Vagina (tissue), 2 donors: ENCODE measurements at regions not wholly inside any gene's neighbourhood (a gene's known extent, or its start where the extent isn't known, plus 50 kb on each side); places are given as distances from the start of the nearest gene placed in this dataset.

Experiments used
- POLR2A ChIP-seq, 2 donors: fragments of 450-650 bp; IDR thresholded peaks; one replicate each; pipeline ENCODE4 v1.6.1; 2017; ENCODE audit warnings: antibody characterized with exemption in 2 of 2, mild to moderate bottlenecking in 2 of 2, moderate library complexity in 2 of 2
- POLR2AphosphoS5 ChIP-seq, 2 donors: sonication (generic); formaldehyde crosslinking; IDR thresholded peaks; one replicate each; pipeline ENCODE4 v1.9.0; 2017; ENCODE audit warnings: antibody characterized with exemption in 2 of 2, mild to moderate bottlenecking in 2 of 2, low read depth in 1 of 2; ENCODE audit not compliant: insufficient read depth in 1 of 2
- TF ChIP-seq, protein P1 (sequence below), 3 experiments: fragments of 450-650 bp in 2 of 3; fragments of 200-600 bp in 1 of 3; sonication (generic) in 1 of 3; IDR thresholded peaks; one replicate each; pipeline ENCODE4 v1.5.1; 2017 to 2019; ENCODE audit warnings: antibody characterized with exemption in 3 of 3, mild to moderate bottlenecking in 2 of 3, moderate library complexity in 2 of 3

DNA sequence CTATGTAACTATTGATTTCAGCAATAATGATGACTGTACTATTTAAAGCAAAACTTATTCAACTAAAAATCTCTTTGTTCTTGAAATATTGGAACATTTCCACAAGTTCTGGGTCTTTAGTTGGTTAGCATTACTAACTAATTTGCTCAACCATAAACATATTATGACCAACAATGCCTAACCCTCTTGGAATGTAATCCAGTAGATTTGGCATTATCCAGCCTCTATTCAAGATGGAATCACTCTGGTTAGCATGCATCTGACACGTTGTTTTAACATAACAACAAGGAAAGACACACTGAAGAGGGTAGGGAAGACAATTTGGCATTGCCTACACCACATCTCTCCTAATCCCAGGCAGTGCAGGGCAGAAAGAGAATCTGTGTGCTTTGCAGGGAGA lies 941.3 kb upstream of the PCDH20 start:
- TF ChIP-seq, protein P1, sequence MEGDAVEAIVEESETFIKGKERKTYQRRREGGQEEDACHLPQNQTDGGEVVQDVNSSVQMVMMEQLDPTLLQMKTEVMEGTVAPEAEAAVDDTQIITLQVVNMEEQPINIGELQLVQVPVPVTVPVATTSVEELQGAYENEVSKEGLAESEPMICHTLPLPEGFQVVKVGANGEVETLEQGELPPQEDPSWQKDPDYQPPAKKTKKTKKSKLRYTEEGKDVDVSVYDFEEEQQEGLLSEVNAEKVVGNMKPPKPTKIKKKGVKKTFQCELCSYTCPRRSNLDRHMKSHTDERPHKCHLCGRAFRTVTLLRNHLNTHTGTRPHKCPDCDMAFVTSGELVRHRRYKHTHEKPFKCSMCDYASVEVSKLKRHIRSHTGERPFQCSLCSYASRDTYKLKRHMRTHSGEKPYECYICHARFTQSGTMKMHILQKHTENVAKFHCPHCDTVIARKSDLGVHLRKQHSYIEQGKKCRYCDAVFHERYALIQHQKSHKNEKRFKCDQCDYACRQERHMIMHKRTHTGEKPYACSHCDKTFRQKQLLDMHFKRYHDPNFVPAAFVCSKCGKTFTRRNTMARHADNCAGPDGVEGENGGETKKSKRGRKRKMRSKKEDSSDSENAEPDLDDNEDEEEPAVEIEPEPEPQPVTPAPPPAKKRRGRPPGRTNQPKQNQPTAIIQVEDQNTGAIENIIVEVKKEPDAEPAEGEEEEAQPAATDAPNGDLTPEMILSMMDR (IDR thresholded peaks at IDR 0.05): no peak
- no peak for TF ChIP-seq POLR2AphosphoS5 (IDR thresholded peaks at IDR 0.05; ENCODE audit: insufficient read depth in 1 of 2, low read depth in 1 of 2)
- no peak for TF ChIP-seq POLR2A (IDR thresholded peaks at IDR 0.05)
